ENCODE measurements at regions not wholly inside any gene's neighbourhood (a gene's known extent, or its start where the extent isn't known, plus 50 kb on each side); places are given as distances from the start of the nearest gene placed in this dataset.

DNA sequence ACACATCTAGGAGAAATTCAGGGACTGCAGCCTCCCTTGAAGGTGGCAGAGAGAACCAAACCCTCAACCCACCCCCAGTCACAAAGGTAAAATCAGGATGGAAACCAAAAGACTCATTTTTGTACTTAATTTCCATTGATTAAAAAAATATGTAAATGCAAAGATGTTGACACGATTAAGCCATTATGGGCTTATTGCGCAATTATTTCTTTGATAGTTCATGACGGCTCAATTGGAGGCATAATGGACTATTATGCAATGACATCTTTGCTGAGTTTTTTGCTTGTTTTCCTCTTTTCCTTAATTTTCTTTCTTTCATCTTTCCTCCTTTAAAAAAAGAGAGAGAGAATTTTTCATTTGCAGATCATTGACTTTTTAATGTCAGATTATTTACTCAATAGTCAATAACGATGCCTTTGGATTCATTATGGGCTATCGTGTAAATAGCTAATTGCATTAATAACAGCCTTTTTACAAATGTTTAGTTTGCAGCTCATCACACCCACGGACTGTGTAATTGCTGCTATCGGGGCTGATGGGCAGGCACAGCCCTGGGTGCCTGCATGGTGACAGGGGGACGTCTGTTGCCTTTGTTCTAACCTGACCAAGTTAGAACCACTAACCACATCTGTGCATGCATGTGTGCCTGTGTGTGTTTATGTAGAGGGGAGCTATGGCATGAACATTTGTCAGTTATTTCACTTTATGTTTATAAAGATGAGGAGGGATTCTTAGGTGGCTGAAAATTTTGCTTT, 482.4 kb upstream of the TSHZ3 start:
- H4K20me1 ChIP-seq (ENCODE audit: insufficient read depth, low read length) = no peaks in the 10 kb centered on the region
- no peaks in the 10 kb centered on the region for H3K36me3 ChIP-seq (ENCODE audit: control insufficient read depth, insufficient read depth, low read length)
- H3K9me3 ChIP-seq (ENCODE audit: control insufficient read depth, insufficient read depth, low read length) = no peaks in the 10 kb centered on the region; the same call in 1 of the 2 replicates
- intact Hi-C loops (cut with micrococcal nuclease) = no loop called here
- no peaks in the 10 kb centered on the region for H3K4me1 ChIP-seq (ENCODE audit: control insufficient read depth, insufficient read depth, low read length)
- WGBS, 2 experiments (ENCODE audit: extremely low coverage in 2 of 2, insufficient read length in 1 of 2) = no CpG with 5 or more reads among the region's 8 CpGs
- no peak overlapping the region for H2BK15ac ChIP-seq (ENCODE audit: low read depth, low read length)
- no peak overlapping the region for H4K91ac ChIP-seq (ENCODE audit: insufficient read depth, low read depth, low read length)
- no peak overlapping the region for H3K56ac ChIP-seq (ENCODE audit: extremely low read depth, insufficient read depth, low read length)
- H3K18ac ChIP-seq (ENCODE audit: low read depth, low read length) = no peak overlapping the region
- H3K27me3 ChIP-seq (ENCODE audit: control insufficient read depth, insufficient read depth, low read length) = no peaks in the 10 kb centered on the region
- ATAC-seq (ENCODE audit: low read depth) (no peak), DNase-seq (no peak)
- no peak overlapping the region for H2AK9ac ChIP-seq (replicated peaks; ENCODE audit: low read depth, low read length, poor library complexity)
- ChIA-PET CTCF (no interaction called here), POLR2A (ENCODE audit: unreplicated experiment) (no interaction called here)
- no peak overlapping the region for H3K9ac ChIP-seq (ENCODE audit: low read depth, low read length)
- no peak overlapping the region for H2AK5ac ChIP-seq (ENCODE audit: low read depth, low read length)
- H3K79me1 ChIP-seq (ENCODE audit: low read depth in 1 of 2, low read length in 2 of 2) = no peaks in the 10 kb centered on the region
- dilution Hi-C loops (cut with HindIII; ENCODE audit: low sequenced_read_pairs, unreplicated experiment) = no loop called here
- no peak overlapping the region for H4K5ac ChIP-seq (ENCODE audit: low read depth, low read length)
- H2BK120ac ChIP-seq (ENCODE audit: low read depth, low read length) = no peak overlapping the region
- no peak overlapping the region for H3K23ac ChIP-seq (ENCODE audit: low read depth, low read length)
- BruUV-seq (replicated peaks) = no TSS peak
- H3K4me3 ChIP-seq (ENCODE audit: insufficient read depth, low read depth, low read length) = no peak overlapping the region
- H4K8ac ChIP-seq (ENCODE audit: low read depth in 2 of 2, low read length in 2 of 2) = no peak overlapping the region
- H3K4ac ChIP-seq (ENCODE audit: low read depth, low read length) = no peak overlapping the region
- H2BK5ac ChIP-seq (ENCODE audit: low read depth, low read length, poor library complexity, severe bottlenecking) = no peak overlapping the region
- no peak overlapping the region for H3K14ac ChIP-seq (replicated peaks; ENCODE audit: low read depth, low read length)
- in situ Hi-C loops (cut with MboI; ENCODE audit: low sequenced_read_pairs) = no loop called here
- no peaks in the 10 kb centered on the region for H3K9me1 ChIP-seq (ENCODE audit: insufficient read depth, low read length)
- H2BK20ac ChIP-seq (ENCODE audit: low read depth, low read length) = no peak overlapping the region
- no peak overlapping the region for H3K27ac ChIP-seq (ENCODE audit: insufficient read depth, low read length)
- H2AFZ ChIP-seq (replicated peaks; ENCODE audit: low read length, poor library complexity) = no peak overlapping the region
- TF ChIP-seq CEBPB (IDR thresholded peaks at IDR 0.05; ENCODE audit: low read depth, low read length) (peak; percentile 91), SMC3 (IDR thresholded peaks at IDR 0.05; ENCODE audit: low read depth, low read length) (no peak), MXI1 (IDR thresholded peaks at IDR 0.05; ENCODE audit: borderline replicate concordance, low read depth, low read length) (no peak)
- no peak overlapping the region for H3K4me2 ChIP-seq (ENCODE audit: low read depth, low read length)

Data from IMR-90 (cell line).